Panc1 (cell line): ENCODE measurements at regions not wholly inside any gene's neighbourhood (a gene's known extent, or its start where the extent isn't known, plus 50 kb on each side); places are given as distances from the start of the nearest gene placed in this dataset.

Source experiments
- ATAC-seq: fragments of 200-7000 bp; cut with Tn5 transposase; 2 replicates; pipeline ENCODE4 v1.9.1; 2020; ENCODE audit warnings: mild to moderate bottlenecking, moderate library complexity
- BruUV-seq: library from RNA; stranded (reverse); fragments of 400-500 nt; replicated peaks from 2 replicates; lab custom pipeline; 2021; lab: Mats Ljungman, UMichigan
- CTCF ChIA-PET: fragments of 300-600 bp; sonication (Branson Sonifier 250); formaldehyde crosslinking; loops from one replicate; lab custom pipeline; 2022; ENCODE audit warnings: antibody characterized with exemption; lab: Charles Lee
- POLR2A ChIA-PET: fragments of 300-600 bp; sonication (Branson Sonifier 250); formaldehyde crosslinking; loops from one replicate; lab custom pipeline; 2022; ENCODE audit warnings: antibody characterized with exemption; lab: Charles Lee
- DNase-seq: peaks from one replicate; pipeline ENCODE4 v3.0.0-alpha.2; 2010; ENCODE audit warnings: low read depth, low spot score
- H3K27ac ChIP-seq: 2 replicates; pipeline ENCODE4 v1.5.1; 2011; ENCODE audit warnings: mild to moderate bottlenecking, low read length, inconsistent platforms
- H3K27me3 ChIP-seq: fragments of 200-500 bp; sonication (Bioruptor generic); 2 replicates; pipeline ENCODE4 v1.6.0; 2014; ENCODE audit warnings: low read length, inconsistent platforms; ENCODE audit not compliant: control insufficient read depth, insufficient read depth
- H3K36me3 ChIP-seq: fragments of 200-500 bp; sonication (Bioruptor generic); 2 replicates; pipeline ENCODE4 v1.5.1; 2014; ENCODE audit warnings: inconsistent platforms, mild to moderate bottlenecking, low read length, moderate library complexity; ENCODE audit not compliant: control insufficient read depth, insufficient read depth
- H3K4me1 ChIP-seq: 2 replicates; pipeline ENCODE4 v1.5.1; 2011; ENCODE audit warnings: inconsistent platforms, mild to moderate bottlenecking, low read length, moderate library complexity; ENCODE audit not compliant: control insufficient read depth, insufficient read depth
- H3K4me3 ChIP-seq, 2 experiments: 2 replicates each; pipeline ENCODE4 v1.5.1; 2011 to 2012; ENCODE audit warnings: low read depth in 2 of 2, low read length in 2 of 2, mild to moderate bottlenecking in 2 of 2, inconsistent platforms in 1 of 2, moderate library complexity in 1 of 2
- H3K9me3 ChIP-seq: fragments of 200-500 bp; sonication (Bioruptor generic); 2 replicates; pipeline ENCODE4 v1.5.1; 2014; ENCODE audit warnings: low read depth, mild to moderate bottlenecking, inconsistent platforms, low read length, moderate library complexity; ENCODE audit not compliant: control insufficient read depth, insufficient read depth
- CTCF ChIP-seq: fragments of 450-650 bp; IDR thresholded peaks from 2 replicates; pipeline ENCODE4 v1.5.1; 2017; ENCODE audit warnings: mild to moderate bottlenecking
- POLR2AphosphoS5 ChIP-seq: IDR thresholded peaks from 2 replicates; pipeline ENCODE4 v1.6.1; 2012; ENCODE audit warnings: mild to moderate bottlenecking, low read depth, low read length, moderate library complexity
- REST ChIP-seq, 2 experiments: IDR thresholded peaks; 2 replicates each; pipeline ENCODE4 v1.6.1; 2011 to 2012; ENCODE audit warnings: low read depth in 2 of 2, control low read depth in 1 of 2, low read length in 1 of 2, mild to moderate bottlenecking in 1 of 2, moderate library complexity in 1 of 2; ENCODE audit not compliant: insufficient read depth in 1 of 2
- SIN3A ChIP-seq: IDR thresholded peaks from 2 replicates; pipeline ENCODE4 v1.6.1; 2012; ENCODE audit warnings: low read depth, mild to moderate bottlenecking, low read length, moderate library complexity, borderline replicate concordance; ENCODE audit not compliant: insufficient read depth
- TCF7L2 ChIP-seq: IDR thresholded peaks from 2 replicates; pipeline ENCODE4 v1.6.1; 2011; ENCODE audit warnings: mild to moderate bottlenecking, low read depth, low read length, inconsistent platforms
- in situ Hi-C: cut with HindIII; loops from 2 replicates; pipeline ENCODE4 v1.10.0; 2016; ENCODE audit warnings: low sequenced_read_pairs, low pct_unique_long_range_greater_than_20kb
- intact Hi-C: fragments of 100-400 bp; cut with micrococcal nuclease; formaldehyde crosslinking; loops from one replicate; pipeline ENCODE4 v1.10.0; 2022; ENCODE audit not compliant: unreplicated experiment

GRCh38 chr9:108163321-108164005 lies 673.9 kb upstream of the KLF4 start:
- DNase-seq (no peak), ATAC-seq (no peak)
- H3K9me3 ChIP-seq, result no peaks in the 10 kb centered on the region
- no peaks in the 10 kb centered on the region for H3K4me1 ChIP-seq
- BruUV-seq, result no TSS peak
- H3K27ac ChIP-seq, result no peak overlapping the region
- in situ Hi-C loops, result no loop called here
- ChIA-PET POLR2A (no interaction called here), CTCF (no interaction called here)
- intact Hi-C loops, result no loop called here
- no peaks in the 10 kb centered on the region for H3K27me3 ChIP-seq
- no peak overlapping the region for H3K4me3 ChIP-seq
- H3K36me3 ChIP-seq, result no peaks in the 10 kb centered on the region
- TF ChIP-seq REST (IDR thresholded peaks at IDR 0.05; ENCODE audit: insufficient read depth in 1 of 2, low read depth in 2 of 2, low read length in 1 of 2) (no peak), SIN3A (no peak), TCF7L2 (no peak), POLR2AphosphoS5 (no peak), CTCF (no peak)

- no TSS peak for BruUV-seq
- Histone ChIP-seq H3K9me3 (no peaks in the 10 kb centered on the region), H3K36me3 (no peaks in the 10 kb centered on the region), H3K4me3 (no peak overlapping the region), H3K27me3 (no peaks in the 10 kb centered on the region), H3K27ac (no peak overlapping the region), H3K4me1 (no peaks in the 10 kb centered on the region)
- CTCF ChIA-PET, result no interaction called here
- in situ Hi-C loops (no loop called here), intact Hi-C loops (no loop called here)
- POLR2A ChIA-PET, result no interaction called here
- DNase-seq (no peak), ATAC-seq (no peak)
- TF ChIP-seq CTCF, result no peak
- TF ChIP-seq REST (IDR thresholded peaks at IDR 0.05; ENCODE audit: insufficient read depth in 1 of 2, low read depth in 2 of 2, low read length in 1 of 2), result no peak
- no peak for TF ChIP-seq POLR2AphosphoS5
- no peak for TF ChIP-seq SIN3A
- TF ChIP-seq TCF7L2, result no peak
These were observed 673.1 kb upstream of the KLF4 start for GRCh38 chr9:108162664-108163063.
